IMR-90 (cell line): ENCODE measurements at regions not wholly inside any gene's neighbourhood (a gene's known extent, or its start where the extent isn't known, plus 50 kb on each side); places are given as distances from the start of the nearest gene placed in this dataset.

Experiments
- CTCF ChIP-seq: conservative IDR thresholded peaks from 2 replicates; pipeline ENCODE4 v1.5.1; 2012; ENCODE audit warnings: mild to moderate bottlenecking, low read depth, low read length, improper control_type of control experiment
- MAFK ChIP-seq: IDR thresholded peaks from 2 replicates; pipeline ENCODE4 v1.6.1; 2012; ENCODE audit warnings: low read depth, low read length, improper control_type of control experiment
- POLR2A ChIP-seq: IDR thresholded peaks from 2 replicates; pipeline ENCODE4 v1.6.1; 2012; ENCODE audit warnings: mild to moderate bottlenecking, low read depth, low read length
- RAD21 ChIP-seq: IDR thresholded peaks from 2 replicates; pipeline ENCODE4 v1.6.1; 2012; ENCODE audit warnings: low read length, improper control_type of control experiment

DNA sequence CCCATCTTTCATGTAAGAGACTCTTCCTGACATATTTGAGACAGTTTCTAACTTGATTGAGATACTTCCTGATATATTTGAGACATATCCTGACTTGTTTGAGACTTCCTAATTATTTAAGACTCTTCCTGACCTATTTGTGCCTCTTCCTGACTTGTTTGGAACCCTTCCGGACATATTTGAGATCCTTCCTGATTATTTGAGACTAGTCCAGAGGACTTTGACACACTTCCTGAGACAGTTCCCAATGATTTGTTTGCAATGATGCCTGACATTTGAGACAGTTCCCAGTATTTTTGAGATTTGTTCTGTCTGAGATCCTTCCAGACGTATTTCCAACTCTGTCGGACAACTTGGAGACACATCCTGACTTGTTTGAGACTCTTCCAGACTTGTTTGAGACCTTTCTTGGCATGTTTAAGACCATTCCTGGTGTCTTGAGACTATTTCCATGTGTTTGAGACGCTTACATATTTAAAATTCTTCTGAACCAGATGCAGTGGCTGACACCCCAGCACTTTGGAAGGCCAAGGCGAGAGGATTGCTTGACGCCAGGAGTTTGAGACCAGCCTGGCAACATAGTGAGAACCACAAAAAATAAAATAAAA is 118.9 kb upstream of the USP9X start:
- TF ChIP-seq POLR2A (no peak), CTCF (no peak), RAD21 (no peak), MAFK (no peak)
